ENCODE measurements at regions not wholly inside any gene's neighbourhood (a gene's known extent, or its start where the extent isn't known, plus 50 kb on each side); places are given as distances from the start of the nearest gene placed in this dataset.

DNA sequence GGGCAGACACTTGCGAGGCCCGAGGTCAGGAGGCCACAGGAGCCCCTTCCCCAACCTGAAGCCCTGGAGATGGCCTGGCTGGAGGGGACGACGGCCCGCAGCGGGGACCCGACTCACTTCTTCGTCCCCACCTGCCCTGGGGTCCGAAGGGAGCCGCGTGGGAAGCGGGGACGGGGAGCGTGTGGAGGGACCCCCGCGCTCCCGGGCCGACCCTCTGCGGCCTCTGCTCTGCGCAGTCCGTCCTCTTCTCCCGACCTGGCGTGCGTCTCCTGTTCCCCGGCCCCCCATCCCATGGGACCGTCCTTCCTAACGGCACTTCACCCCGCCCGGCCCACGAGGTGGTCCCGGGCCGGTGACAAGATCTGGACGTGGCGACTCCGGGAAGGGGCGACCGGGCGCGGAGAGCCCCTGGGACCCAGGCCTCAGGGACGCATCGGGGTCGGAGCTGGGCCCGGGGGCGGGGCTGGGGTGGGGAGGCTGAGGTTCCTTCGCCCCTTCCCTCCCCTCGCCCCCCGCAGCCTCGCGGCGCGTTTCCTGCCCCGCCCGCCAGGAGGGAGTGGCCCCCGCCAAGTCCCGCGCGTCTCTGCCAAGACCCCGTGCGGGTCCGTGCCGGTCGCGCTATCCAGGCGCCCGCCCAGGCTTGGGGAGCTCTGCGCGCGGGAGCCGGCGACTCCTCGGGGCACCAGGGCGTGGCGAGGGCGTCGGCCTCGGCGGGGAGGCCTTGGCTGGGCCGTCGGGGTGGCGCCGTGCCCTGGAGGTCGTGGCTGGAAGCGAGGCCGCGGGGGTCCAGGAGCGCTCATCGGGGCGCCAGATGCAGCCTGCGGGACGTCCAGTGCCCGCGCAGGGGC, 97.1 kb downstream of the TNFAIP2 start (continued):
- TF ChIP-seq, protein P1, sequence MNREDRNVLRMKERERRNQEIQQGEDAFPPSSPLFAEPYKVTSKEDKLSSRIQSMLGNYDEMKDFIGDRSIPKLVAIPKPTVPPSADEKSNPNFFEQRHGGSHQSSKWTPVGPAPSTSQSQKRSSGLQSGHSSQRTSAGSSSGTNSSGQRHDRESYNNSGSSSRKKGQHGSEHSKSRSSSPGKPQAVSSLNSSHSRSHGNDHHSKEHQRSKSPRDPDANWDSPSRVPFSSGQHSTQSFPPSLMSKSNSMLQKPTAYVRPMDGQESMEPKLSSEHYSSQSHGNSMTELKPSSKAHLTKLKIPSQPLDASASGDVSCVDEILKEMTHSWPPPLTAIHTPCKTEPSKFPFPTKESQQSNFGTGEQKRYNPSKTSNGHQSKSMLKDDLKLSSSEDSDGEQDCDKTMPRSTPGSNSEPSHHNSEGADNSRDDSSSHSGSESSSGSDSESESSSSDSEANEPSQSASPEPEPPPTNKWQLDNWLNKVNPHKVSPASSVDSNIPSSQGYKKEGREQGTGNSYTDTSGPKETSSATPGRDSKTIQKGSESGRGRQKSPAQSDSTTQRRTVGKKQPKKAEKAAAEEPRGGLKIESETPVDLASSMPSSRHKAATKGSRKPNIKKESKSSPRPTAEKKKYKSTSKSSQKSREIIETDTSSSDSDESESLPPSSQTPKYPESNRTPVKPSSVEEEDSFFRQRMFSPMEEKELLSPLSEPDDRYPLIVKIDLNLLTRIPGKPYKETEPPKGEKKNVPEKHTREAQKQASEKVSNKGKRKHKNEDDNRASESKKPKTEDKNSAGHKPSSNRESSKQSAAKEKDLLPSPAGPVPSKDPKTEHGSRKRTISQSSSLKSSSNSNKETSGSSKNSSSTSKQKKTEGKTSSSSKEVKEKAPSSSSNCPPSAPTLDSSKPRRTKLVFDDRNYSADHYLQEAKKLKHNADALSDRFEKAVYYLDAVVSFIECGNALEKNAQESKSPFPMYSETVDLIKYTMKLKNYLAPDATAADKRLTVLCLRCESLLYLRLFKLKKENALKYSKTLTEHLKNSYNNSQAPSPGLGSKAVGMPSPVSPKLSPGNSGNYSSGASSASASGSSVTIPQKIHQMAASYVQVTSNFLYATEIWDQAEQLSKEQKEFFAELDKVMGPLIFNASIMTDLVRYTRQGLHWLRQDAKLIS (CRISPR knock-in tag; IDR thresholded peaks at IDR 0.05; ENCODE audit: borderline replicate concordance) = no peak
- no peak for TF ChIP-seq ETV6 (CRISPR knock-in tag; IDR thresholded peaks at IDR 0.05)
- TF ChIP-seq ZNF317 (CRISPR knock-in tag; IDR thresholded peaks at IDR 0.05; ENCODE audit: borderline replicate concordance, low read depth) = 0 out of 2 replicates have a peak, but pooled peaks have one; percentile 22
- TF ChIP-seq ZNF138 (CRISPR knock-in tag; conservative IDR thresholded peaks at IDR 0.05) = peak; percentile 6; the same call in 1 of the 2 replicates
- TF ChIP-seq, protein P2, sequence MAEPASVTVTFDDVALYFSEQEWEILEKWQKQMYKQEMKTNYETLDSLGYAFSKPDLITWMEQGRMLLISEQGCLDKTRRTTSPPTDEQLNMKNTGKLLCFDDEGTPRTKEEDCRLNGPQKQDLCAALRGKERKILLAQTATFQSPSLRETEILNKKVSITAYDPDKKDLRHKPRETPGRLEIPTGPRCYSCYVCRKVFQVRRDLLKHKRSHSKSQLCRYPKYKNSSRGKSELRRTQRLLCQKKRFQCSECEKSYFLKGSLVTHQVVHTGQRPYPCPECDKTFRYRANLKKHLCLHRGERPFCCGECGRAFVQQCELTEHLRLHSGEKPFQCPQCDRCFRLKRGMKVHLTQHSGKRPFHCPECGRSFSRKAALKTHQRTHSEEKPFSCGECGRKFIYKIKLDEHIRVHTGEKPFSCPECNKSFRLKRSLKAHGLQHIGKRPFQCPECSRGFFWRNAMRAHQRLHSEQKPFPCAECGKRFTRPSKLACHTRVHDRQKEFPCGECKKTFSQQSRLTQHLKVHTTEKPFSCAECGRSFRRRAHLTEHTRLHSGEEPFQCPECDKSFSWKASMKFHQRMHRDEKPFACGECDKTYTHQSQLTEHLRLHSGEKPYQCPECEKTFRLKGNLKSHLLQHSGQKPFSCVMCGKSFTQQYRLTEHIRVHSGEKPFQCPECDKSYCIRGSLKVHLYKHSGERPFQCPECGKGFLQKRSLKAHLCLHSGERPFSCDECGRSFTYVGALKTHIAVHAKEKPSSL (CRISPR knock-in tag; conservative IDR thresholded peaks at IDR 0.05) = no peak
- TF ChIP-seq, protein P3, sequence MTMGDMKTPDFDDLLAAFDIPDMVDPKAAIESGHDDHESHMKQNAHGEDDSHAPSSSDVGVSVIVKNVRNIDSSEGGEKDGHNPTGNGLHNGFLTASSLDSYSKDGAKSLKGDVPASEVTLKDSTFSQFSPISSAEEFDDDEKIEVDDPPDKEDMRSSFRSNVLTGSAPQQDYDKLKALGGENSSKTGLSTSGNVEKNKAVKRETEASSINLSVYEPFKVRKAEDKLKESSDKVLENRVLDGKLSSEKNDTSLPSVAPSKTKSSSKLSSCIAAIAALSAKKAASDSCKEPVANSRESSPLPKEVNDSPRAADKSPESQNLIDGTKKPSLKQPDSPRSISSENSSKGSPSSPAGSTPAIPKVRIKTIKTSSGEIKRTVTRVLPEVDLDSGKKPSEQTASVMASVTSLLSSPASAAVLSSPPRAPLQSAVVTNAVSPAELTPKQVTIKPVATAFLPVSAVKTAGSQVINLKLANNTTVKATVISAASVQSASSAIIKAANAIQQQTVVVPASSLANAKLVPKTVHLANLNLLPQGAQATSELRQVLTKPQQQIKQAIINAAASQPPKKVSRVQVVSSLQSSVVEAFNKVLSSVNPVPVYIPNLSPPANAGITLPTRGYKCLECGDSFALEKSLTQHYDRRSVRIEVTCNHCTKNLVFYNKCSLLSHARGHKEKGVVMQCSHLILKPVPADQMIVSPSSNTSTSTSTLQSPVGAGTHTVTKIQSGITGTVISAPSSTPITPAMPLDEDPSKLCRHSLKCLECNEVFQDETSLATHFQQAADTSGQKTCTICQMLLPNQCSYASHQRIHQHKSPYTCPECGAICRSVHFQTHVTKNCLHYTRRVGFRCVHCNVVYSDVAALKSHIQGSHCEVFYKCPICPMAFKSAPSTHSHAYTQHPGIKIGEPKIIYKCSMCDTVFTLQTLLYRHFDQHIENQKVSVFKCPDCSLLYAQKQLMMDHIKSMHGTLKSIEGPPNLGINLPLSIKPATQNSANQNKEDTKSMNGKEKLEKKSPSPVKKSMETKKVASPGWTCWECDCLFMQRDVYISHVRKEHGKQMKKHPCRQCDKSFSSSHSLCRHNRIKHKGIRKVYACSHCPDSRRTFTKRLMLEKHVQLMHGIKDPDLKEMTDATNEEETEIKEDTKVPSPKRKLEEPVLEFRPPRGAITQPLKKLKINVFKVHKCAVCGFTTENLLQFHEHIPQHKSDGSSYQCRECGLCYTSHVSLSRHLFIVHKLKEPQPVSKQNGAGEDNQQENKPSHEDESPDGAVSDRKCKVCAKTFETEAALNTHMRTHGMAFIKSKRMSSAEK (CRISPR knock-in tag; IDR thresholded peaks at IDR 0.05; ENCODE audit: borderline replicate concordance) = no peak
- TF ChIP-seq, protein P4, sequence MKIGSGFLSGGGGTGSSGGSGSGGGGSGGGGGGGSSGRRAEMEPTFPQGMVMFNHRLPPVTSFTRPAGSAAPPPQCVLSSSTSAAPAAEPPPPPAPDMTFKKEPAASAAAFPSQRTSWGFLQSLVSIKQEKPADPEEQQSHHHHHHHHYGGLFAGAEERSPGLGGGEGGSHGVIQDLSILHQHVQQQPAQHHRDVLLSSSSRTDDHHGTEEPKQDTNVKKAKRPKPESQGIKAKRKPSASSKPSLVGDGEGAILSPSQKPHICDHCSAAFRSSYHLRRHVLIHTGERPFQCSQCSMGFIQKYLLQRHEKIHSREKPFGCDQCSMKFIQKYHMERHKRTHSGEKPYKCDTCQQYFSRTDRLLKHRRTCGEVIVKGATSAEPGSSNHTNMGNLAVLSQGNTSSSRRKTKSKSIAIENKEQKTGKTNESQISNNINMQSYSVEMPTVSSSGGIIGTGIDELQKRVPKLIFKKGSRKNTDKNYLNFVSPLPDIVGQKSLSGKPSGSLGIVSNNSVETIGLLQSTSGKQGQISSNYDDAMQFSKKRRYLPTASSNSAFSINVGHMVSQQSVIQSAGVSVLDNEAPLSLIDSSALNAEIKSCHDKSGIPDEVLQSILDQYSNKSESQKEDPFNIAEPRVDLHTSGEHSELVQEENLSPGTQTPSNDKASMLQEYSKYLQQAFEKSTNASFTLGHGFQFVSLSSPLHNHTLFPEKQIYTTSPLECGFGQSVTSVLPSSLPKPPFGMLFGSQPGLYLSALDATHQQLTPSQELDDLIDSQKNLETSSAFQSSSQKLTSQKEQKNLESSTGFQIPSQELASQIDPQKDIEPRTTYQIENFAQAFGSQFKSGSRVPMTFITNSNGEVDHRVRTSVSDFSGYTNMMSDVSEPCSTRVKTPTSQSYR (CRISPR knock-in tag; IDR thresholded peaks at IDR 0.05) = no peak
- TF ChIP-seq, protein P5, sequence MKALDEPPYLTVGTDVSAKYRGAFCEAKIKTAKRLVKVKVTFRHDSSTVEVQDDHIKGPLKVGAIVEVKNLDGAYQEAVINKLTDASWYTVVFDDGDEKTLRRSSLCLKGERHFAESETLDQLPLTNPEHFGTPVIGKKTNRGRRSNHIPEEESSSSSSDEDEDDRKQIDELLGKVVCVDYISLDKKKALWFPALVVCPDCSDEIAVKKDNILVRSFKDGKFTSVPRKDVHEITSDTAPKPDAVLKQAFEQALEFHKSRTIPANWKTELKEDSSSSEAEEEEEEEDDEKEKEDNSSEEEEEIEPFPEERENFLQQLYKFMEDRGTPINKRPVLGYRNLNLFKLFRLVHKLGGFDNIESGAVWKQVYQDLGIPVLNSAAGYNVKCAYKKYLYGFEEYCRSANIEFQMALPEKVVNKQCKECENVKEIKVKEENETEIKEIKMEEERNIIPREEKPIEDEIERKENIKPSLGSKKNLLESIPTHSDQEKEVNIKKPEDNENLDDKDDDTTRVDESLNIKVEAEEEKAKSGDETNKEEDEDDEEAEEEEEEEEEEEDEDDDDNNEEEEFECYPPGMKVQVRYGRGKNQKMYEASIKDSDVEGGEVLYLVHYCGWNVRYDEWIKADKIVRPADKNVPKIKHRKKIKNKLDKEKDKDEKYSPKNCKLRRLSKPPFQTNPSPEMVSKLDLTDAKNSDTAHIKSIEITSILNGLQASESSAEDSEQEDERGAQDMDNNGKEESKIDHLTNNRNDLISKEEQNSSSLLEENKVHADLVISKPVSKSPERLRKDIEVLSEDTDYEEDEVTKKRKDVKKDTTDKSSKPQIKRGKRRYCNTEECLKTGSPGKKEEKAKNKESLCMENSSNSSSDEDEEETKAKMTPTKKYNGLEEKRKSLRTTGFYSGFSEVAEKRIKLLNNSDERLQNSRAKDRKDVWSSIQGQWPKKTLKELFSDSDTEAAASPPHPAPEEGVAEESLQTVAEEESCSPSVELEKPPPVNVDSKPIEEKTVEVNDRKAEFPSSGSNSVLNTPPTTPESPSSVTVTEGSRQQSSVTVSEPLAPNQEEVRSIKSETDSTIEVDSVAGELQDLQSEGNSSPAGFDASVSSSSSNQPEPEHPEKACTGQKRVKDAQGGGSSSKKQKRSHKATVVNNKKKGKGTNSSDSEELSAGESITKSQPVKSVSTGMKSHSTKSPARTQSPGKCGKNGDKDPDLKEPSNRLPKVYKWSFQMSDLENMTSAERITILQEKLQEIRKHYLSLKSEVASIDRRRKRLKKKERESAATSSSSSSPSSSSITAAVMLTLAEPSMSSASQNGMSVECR (CRISPR knock-in tag; IDR thresholded peaks at IDR 0.05; ENCODE audit: borderline replicate concordance) = no peak
- TF ChIP-seq OVOL2 (CRISPR knock-in tag; IDR thresholded peaks at IDR 0.05; ENCODE audit: borderline replicate concordance) = no peak

Measured in WTC11 (cell line).